ENCODE measurements at regions not wholly inside any gene's neighbourhood (a gene's known extent, or its start where the extent isn't known, plus 50 kb on each side); places are given as distances from the start of the nearest gene placed in this dataset.

GRCh38 chr2:156077041-156077742, 255.3 kb downstream of the NR4A2 start:
- no peak for DNase-seq
- Mint-ChIP-seq H3K27ac (no peak overlapping the region), H3K4me3 (no peak overlapping the region), H3K4me1 (no peaks in the 10 kb centered on the region), H3K27me3 (no peaks in the 10 kb centered on the region), H3K36me3 (ENCODE audit: low read depth) (no peaks in the 10 kb centered on the region), H3K9me3 (peaks cover 6% of the 10 kb centered on the region)
- POLR2A ChIA-PET: no interaction called here
- TF ChIP-seq CTCF (IDR thresholded peaks at IDR 0.05): no peak
- no peak for ATAC-seq (ENCODE audit: low read depth)
- intact Hi-C loops (cut with micrococcal nuclease): no loop called here
- CTCF ChIA-PET: no interaction called here

- no peak overlapping the region for H3K27ac Mint-ChIP-seq
- ATAC-seq (ENCODE audit: low read depth) (no peak), DNase-seq (no peak)
- intact Hi-C loops (cut with micrococcal nuclease): loop anchor here (1.0 kb wide), 1 partner anchor 523 kb away; no protein-coding TSS in a partner anchor
- H3K4me1 Mint-ChIP-seq: no peaks in the 10 kb centered on the region
- H3K4me3 Mint-ChIP-seq: no peak overlapping the region
- ChIA-PET CTCF (no interaction called here), POLR2A (no interaction called here)
- TF ChIP-seq CTCF (IDR thresholded peaks at IDR 0.05): no peak
- no peaks in the 10 kb centered on the region for H3K36me3 Mint-ChIP-seq (ENCODE audit: low read depth)
- no peaks in the 10 kb centered on the region for H3K27me3 Mint-ChIP-seq
- no peaks in the 10 kb centered on the region for H3K9me3 Mint-ChIP-seq
Measured at GRCh38 chr2:156065912-156066311, 266.6 kb downstream of the NR4A2 start.

GRCh38 chr2:156064540-156064939, 268.0 kb downstream of the NR4A2 start:
- ChIA-PET POLR2A (no interaction called here), CTCF (no interaction called here)
- intact Hi-C loops (cut with micrococcal nuclease): no loop called here
- no peaks in the 10 kb centered on the region for H3K9me3 Mint-ChIP-seq
- TF ChIP-seq CTCF (IDR thresholded peaks at IDR 0.05): no peak
- no peaks in the 10 kb centered on the region for H3K27me3 Mint-ChIP-seq
- H3K36me3 Mint-ChIP-seq (ENCODE audit: low read depth): no peaks in the 10 kb centered on the region
- ATAC-seq (ENCODE audit: low read depth) (no peak), DNase-seq (no peak)
- H3K27ac Mint-ChIP-seq: no peak overlapping the region
- H3K4me3 Mint-ChIP-seq: no peak overlapping the region
- H3K4me1 Mint-ChIP-seq: no peaks in the 10 kb centered on the region

GRCh38 chr2:156057647-156058046, 274.9 kb downstream of the NR4A2 start:
- no peaks in the 10 kb centered on the region for H3K36me3 Mint-ChIP-seq (ENCODE audit: low read depth)
- no peaks in the 10 kb centered on the region for H3K27me3 Mint-ChIP-seq
- no peak for ATAC-seq (ENCODE audit: low read depth)
- no peak for TF ChIP-seq CTCF (IDR thresholded peaks at IDR 0.05)
- H3K4me1 Mint-ChIP-seq: no peaks in the 10 kb centered on the region
- no peak for DNase-seq
- POLR2A ChIA-PET: no interaction called here
- intact Hi-C loops (cut with micrococcal nuclease): no loop called here
- H3K27ac Mint-ChIP-seq: no peak overlapping the region
- CTCF ChIA-PET: no interaction called here
- no peak overlapping the region for H3K4me3 Mint-ChIP-seq
- H3K9me3 Mint-ChIP-seq: no peaks in the 10 kb centered on the region

DNA sequence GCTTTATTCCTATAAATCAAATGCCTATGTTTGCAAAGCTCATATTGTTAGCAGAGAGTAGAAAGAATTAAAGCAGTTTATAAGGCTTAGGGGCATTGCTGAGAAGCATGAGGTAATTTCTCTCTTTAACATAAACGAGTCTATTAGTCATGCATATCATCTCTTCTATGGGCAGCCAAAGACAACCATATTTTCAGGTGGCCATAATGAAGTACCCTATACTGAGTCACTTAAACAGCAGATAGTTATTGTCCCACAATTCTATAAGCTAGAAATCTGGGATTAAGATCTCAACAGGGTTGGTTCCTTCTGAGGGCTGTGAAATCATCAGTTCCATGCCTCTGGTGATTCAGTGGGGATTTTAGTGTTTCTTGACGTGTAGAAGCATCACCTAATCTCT, 277.5 kb downstream of the NR4A2 start:
- Mint-ChIP-seq H3K36me3 (ENCODE audit: low read depth) (no peaks in the 10 kb centered on the region), H3K27ac (no peak overlapping the region), H3K9me3 (no peaks in the 10 kb centered on the region), H3K4me3 (no peak overlapping the region), H3K4me1 (no peaks in the 10 kb centered on the region), H3K27me3 (no peaks in the 10 kb centered on the region)
- no peak for TF ChIP-seq CTCF (IDR thresholded peaks at IDR 0.05)
- CTCF ChIA-PET: no interaction called here
- intact Hi-C loops (cut with micrococcal nuclease): no loop called here
- POLR2A ChIA-PET: no interaction called here
- ATAC-seq (ENCODE audit: low read depth) (no peak), DNase-seq (no peak)

Measured in activated B cell treated with CpG ODN at 0.5 μM for 24 hours (primary cell).